ENCODE measurements at regions not wholly inside any gene's neighbourhood (a gene's known extent, or its start where the extent isn't known, plus 50 kb on each side); places are given as distances from the start of the nearest gene placed in this dataset.

DNA sequence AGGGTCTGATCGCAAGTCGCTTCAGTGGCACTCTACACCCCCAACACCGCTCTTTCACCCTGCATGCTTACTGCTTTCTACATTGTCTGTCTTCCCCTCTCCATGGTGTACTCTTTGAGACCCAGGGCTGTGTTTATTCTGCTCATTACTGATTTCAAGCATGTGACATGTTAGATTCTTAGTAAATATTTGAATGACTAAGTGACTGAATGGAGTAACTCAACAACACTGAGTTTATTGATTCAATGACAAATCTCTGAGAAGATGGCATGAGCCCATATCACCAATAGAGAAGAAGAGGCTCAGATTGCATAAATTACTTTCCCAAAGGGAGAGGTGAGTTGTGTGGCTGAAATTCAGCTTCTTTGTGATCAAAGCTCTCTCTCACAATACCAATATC, 89.7 kb upstream of the OSMR start:
- TF ChIP-seq, protein P1, sequence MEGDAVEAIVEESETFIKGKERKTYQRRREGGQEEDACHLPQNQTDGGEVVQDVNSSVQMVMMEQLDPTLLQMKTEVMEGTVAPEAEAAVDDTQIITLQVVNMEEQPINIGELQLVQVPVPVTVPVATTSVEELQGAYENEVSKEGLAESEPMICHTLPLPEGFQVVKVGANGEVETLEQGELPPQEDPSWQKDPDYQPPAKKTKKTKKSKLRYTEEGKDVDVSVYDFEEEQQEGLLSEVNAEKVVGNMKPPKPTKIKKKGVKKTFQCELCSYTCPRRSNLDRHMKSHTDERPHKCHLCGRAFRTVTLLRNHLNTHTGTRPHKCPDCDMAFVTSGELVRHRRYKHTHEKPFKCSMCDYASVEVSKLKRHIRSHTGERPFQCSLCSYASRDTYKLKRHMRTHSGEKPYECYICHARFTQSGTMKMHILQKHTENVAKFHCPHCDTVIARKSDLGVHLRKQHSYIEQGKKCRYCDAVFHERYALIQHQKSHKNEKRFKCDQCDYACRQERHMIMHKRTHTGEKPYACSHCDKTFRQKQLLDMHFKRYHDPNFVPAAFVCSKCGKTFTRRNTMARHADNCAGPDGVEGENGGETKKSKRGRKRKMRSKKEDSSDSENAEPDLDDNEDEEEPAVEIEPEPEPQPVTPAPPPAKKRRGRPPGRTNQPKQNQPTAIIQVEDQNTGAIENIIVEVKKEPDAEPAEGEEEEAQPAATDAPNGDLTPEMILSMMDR (IDR thresholded peaks at IDR 0.05; ENCODE audit: insufficient read depth, low read depth, low read length, missing control alignments): no peak

DNA sequence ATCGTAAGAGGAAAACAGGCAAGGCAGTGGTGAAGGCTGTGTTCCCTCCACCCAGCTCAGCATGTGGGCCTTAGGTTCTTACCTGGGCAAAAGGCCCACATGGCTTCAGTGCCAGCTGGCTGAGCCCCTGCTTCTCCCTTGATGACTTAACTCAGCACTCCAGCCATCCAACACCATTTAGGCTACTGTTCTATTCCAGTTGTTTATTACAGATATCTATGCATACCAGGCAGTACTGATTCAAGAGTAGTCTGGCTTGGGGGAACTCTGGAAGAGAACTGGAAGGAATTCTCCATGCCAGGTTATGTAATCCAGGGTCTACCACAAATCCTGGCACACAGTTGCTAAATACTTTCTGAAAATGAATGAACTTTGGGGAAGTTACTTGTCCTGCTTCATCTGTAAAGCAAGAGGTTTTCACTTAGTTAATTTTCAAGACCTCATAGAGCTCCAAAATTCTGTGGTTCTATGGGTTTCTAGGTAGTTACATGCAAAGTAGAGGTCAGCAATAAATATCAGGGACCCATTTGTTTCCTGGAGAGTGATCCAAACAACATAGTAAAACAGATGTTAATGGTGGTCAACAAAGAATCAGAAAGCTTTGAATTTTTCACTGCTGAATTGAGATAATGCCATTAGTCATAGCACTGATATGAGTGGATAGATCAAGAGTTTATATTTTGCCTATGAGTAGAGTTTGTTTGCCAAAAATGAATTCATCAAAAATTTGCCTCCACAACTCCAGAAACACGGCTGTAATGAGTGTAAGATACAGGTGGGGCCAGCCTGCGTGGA, 88.2 kb upstream of the OSMR start:
- no peak overlapping the region for H3K4me3 ChIP-seq (ENCODE audit: low read length)
- DNase-seq (ENCODE audit: low read depth): no peak
- TF ChIP-seq, protein P1 (IDR thresholded peaks at IDR 0.05; ENCODE audit: insufficient read depth, low read depth, low read length, missing control alignments): no peak

More for the DNA sequence above, 89.7 kb upstream of the OSMR start:
- DNase-seq (ENCODE audit: low read depth): no peak
- H3K4me3 ChIP-seq (ENCODE audit: low read length): no peak overlapping the region

DNA sequence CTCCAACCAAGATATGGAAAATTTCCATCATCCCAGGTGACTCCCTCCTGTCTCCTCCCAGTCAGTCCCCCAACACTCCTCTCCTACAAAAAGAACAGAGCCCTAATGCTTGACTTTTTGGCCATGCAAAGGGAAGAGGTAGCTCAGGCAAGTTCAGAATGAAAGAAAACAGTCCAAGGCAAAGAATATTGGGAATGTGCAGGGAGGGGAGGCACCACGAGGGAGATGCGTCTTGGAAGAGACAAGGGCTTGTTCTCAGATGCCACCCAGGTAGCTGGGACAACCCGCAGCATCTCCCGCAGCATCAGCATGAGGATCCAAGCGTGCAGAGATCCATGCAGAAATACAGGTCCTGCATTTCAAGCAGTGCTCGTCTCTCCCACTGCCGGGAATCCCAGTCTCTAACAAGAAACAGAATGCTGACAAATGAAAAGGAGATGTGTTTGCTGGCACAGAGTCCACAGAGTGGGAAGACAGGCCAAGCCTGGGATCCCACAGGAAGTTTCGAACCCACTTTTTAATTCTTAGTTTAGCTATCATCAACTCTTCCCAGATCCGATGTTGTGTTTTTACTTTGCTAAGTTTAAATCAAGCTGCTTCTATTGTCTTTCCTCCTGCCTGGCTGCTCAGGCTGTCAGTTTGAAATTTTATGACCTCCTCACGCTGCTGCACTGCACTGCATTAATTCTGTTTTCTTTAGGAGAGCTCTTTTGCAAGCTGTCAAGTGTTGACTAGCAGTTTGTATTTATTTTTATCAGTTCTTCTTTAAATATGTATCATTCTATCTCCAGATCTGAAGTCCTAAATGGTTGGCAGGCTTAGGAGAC, 86.8 kb upstream of the OSMR start:
- DNase-seq (ENCODE audit: low read depth): no peak
- H3K4me3 ChIP-seq (ENCODE audit: low read length): no peak overlapping the region
- TF ChIP-seq, protein P1 (IDR thresholded peaks at IDR 0.05; ENCODE audit: insufficient read depth, low read depth, low read length, missing control alignments): no peak

DNA sequence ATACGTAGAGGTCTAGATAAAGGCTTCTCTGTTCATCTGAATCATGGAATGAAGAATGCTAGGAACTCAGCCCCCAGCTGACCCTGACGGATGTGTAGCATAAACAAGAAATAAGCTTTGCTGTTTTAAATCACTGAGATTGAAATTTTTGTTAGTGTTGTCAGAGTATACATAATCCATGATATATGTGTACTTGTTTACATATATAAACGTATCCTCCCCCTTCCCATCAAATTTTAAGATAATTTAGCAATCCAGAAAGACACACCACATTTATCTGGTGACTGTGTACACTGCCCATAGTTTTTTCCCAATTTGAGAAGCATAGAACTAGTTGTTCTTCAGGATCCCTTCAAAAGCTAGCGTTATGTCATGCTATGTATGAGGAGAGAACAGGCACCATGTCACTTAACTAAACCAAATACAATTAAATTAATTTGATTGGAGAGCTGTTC, 80.8 kb upstream of the OSMR start:
- TF ChIP-seq, protein P1 (IDR thresholded peaks at IDR 0.05; ENCODE audit: insufficient read depth, low read depth, low read length, missing control alignments): no peak
- no peak for DNase-seq (ENCODE audit: low read depth)
- H3K4me3 ChIP-seq (ENCODE audit: low read length): no peak overlapping the region

DNA sequence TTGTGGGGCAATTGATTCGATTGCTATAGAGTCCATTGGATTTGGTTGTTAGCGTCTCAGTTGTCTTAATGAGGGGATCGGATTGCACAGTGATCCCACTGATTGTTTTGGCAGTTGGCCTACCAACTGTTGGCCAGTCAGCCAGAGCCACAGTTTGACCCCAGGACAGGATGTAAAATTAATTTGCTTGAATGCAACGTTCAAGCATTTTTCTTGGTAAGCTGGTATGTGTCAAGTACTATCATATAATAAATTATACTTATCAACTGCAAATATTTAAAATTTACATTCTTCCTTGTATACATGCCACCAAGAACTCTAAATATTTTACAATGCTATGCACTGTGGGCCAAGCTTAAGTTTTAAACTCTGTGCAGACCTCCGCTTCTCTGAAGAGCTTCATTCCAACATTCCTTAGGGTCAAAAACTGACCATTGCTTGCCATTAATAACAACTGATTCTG, 80.4 kb upstream of the OSMR start:
- no peak overlapping the region for H3K4me3 ChIP-seq (ENCODE audit: low read length)
- TF ChIP-seq, protein P1 (IDR thresholded peaks at IDR 0.05; ENCODE audit: insufficient read depth, low read depth, low read length, missing control alignments): no peak
- DNase-seq (ENCODE audit: low read depth): no peak

DNA sequence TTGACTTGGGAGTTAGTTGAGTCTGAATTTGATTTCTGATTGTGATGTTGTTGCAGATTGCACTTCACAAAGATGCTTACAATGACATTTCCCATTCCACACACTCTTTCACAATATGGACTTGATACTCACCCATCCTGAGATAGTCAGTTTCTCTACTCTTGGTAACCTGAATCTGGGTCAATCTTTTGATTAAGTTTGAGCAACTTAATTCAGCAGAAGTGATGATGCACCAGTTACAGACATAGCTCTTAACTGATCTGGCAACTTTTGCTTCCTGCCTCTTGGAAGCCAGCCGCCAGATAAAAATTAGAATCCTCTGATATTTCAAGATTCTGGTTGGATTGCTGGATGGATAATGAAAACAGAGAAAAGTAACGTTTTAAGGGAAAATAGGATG, 79.7 kb upstream of the OSMR start:
- TF ChIP-seq, protein P1 (IDR thresholded peaks at IDR 0.05; ENCODE audit: insufficient read depth, low read depth, low read length, missing control alignments): no peak
- no peak overlapping the region for H3K4me3 ChIP-seq (ENCODE audit: low read length)

More for the DNA sequence above, 79.7 kb upstream of the OSMR start:
- DNase-seq (ENCODE audit: low read depth): no peak
